Stimulated activated CD8-positive, alpha-beta memory T cell treated with anti-CD3 and anti-CD28 coated beads, Interleukin-4, amount 100 ng/mL, for 4 hours (primary cell): ENCODE measurements at regions not wholly inside any gene's neighbourhood (a gene's known extent, or its start where the extent isn't known, plus 50 kb on each side); places are given as distances from the start of the nearest gene placed in this dataset.

Experiments used
- DNase-seq, 2 donors: peaks; one replicate each; pipeline ENCODE4 v3.0.0-alpha.2; 2020; ENCODE audit warnings: low read depth in 2 of 2, low spot score in 1 of 2

DNA sequence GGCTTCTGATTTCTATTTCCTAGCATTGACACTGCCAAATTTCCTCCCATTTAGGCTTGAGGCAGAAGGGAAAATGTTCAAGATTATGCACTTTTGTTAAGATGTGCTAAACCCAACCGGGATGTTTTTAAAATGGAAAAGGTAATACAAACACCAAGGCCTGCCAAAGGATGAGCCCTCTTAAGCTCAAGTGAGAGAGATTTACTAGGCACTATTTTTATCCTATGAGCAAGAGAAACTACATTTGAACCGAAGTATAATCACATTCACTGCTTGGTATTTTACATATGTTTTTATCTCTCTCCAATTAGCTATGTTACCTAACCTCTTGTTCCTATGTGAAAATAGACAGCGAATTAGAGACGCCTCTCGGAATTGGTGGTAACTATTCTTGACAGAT is 295.8 kb downstream of the GABRB3 start:
- DNase-seq = no peak

DNA sequence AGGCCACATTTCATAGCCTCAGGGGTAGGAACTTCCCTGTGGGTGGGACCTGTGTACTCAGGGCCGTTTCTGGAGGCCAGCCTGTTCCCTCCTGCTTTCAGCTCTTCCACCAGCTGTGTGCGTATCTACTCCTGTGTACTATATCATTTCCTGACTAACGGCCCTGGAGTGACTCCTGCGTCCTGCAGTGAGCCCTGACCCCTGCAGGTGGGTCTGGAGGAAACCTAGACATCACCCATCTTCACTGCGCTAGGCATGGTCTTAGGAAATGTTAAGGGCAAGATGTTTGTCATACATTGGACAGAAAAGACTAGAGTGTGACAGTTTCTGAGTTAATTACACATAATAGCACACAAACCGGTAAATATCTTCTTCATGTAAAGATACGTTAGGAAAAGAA is 297.3 kb downstream of the GABRB3 start:
- DNase-seq = no peak

- DNase-seq = no peak
Measured at GRCh38 chr15:26472661-26473060, 300.2 kb downstream of the GABRB3 start.

DNA sequence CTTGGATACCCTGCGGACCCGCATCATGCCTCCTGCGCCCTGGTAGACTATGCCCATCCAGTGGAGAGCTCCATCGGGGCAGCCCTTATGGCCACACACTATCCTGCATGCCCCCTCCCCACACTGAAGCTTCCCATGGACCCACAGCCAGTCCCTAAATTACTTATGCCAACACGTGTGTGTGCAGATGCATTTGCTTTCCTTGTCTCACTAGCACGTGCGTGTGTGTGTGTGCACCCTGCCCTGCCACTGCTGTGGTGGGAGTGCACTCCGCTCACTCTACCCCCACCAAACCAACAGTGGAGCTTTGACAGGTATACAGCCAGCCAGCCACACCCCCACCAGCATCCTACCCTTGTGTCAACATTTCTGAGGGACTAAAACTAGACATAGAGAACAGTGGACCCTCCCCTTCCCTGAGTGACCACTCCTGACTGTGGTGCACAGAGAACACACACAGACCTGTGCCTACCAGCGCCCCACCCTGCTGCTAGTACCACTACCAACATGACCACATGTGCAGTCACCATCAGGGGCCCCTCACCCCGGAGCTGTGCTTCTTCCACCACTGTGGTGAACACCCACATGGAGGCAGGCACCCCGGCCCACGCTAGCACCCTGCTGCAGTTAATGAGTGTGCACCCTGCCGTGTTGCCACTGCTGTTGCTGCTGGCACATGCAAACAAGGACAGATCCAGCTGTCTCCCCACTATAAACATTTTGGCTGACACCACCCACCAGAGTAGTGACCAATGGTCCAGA is 310.8 kb downstream of the GABRB3 start:
- no peak for DNase-seq

DNA sequence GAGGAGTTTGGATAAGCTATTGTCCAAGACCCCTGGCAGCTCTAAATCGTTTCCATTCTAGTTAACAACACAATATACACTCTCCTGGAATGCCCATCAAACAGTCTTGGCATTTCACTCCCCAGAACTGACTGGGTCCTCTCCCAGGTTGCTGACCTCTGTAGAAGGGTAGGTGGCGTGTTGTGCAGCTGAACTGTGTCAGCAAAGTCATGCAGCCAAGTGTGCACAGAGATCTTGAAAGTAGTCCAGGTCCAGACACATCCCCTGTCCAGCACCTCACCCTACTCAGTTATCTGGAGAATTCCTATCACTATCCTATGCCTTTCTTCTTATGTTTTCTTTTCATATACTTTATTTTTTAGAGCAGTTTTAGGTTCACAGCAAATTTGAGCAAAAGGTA is 312.7 kb downstream of the GABRB3 start:
- DNase-seq = no peak

GRCh38 chr15:26455828-26456227 is 317.0 kb downstream of the GABRB3 start:
- DNase-seq = no peak

DNA sequence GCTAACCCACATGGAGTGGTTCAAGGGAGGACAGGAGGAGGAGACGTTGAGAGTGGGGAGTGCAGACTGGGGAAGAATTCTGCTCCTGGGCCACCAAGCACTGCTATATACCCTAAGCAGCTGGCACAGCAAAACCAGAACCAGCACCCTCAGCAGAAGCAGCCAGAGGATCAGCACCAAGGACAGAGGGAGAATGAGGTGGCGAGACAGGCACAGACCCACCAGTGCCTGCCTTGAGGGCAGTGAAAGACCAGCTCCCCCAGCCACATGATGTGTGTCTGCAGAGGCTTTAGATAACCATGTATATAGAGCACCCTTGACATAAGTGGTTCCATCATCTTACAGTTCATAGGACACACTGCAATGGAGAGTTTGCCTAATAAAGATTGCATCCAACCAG is 319.0 kb downstream of the GABRB3 start:
- DNase-seq = no peak

DNA sequence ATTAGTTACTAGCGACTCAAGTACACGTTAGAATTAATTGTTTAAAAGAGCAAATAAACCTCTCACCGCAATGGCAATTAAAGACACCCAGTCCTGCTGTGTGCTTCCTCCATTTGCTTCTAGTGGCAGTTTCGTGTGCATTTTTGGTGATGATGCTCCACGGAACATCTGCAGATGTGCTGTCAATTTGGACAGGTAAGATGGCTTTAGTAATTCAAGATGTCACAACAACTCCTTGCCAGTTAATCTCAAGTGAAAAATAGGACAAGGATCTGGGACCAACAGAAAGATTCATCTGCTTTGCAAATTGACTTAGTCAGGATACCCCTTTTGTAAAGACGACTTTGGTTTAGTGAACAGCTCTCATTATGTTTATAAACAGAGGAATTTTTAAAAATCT is 320.9 kb downstream of the GABRB3 start:
- DNase-seq = no peak

GRCh38 chr15:26449291-26449690 is 323.6 kb downstream of the GABRB3 start:
- DNase-seq = no peak

DNA sequence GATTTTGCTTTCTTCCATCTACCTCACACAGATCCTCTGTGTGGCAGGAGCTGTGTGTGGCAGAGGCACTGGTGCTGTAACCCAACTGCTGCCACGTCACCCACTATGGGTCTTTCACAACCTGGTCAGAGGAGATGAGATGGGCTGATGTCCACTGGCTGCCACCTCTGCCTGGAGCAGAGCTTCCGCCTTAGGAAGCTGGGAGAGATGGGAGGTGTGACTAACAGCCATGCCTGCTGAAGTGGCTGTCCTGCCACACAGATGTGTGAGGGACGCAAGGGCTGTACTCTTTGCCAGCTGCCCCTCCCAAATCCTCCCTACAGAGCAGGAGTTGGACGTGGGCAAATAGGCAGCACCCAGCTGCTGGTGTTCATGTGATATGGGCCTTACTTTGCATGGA is 329.5 kb downstream of the GABRB3 start:
- no peak for DNase-seq

DNA sequence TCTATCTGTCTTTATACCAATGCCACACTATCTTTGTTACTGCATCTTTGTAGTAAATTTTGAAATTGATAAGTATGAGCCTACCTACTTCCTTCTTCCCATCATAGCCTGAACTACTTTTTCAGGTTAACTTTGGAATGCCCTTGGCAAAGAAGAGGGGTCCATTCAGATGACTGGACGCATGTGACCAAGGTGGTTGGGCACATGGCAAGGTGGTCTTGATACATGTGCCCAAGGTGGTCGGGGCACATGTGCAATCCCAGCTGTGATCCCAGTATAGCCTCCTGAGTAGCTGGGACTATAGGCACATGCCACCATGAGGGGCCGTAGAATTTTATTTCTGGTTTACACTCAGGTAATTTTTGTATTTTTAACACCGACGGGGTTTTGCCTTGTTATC is 330.2 kb downstream of the GABRB3 start:
- no peak for DNase-seq

- no peak for DNase-seq
Measured at GRCh38 chr15:26439681-26440080, 333.2 kb downstream of the GABRB3 start.

GRCh38 chr15:26438718-26439117 is 334.1 kb downstream of the GABRB3 start:
- DNase-seq = no peak

GRCh38 chr15:26438316-26438715 is 334.6 kb downstream of the GABRB3 start:
- no peak for DNase-seq

DNA sequence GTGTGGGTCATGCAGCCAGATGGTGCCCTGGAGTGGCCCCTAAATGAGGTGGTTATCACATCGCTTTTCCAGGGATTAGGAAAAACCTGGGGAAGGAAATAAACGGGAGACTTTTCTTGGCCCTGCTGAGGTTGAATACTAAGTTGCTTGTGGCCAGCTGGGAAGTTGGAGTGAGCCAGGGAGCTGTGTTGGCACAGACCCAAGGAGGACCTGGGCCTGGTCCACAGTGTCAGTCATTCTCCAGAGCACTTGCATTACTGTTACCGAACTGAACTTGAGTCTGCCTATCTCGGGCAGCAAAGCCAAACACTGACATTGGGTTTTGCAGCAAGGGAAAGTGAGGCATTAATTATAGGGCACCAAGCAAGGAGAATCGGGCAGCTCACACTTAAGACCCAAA is 339.0 kb downstream of the GABRB3 start:
- DNase-seq = no peak

GRCh38 chr15:26433060-26433459 is 339.8 kb downstream of the GABRB3 start:
- DNase-seq = no peak

GRCh38 chr15:26421065-26421464 is 351.8 kb downstream of the GABRB3 start:
- DNase-seq = no peak

DNA sequence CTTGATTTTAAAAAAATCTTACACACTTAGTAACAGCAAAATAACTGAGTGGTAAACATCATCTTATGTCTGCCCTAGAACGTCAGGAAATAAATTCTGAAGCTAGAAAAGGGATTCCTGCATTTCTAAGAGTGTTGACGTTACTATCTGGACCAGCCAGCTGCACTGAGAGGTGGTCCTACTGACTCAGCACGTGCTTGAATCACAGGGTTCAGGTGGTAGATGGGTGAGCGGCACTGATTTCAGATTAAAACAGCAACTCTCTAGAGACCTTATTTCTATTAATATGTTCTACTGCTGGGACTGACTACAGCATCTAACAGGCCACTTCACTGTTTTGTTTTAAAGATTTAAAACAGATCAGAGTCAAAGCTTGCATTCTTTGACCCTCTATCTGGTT is 377.2 kb downstream of the GABRB3 start:
- no peak for DNase-seq

DNA sequence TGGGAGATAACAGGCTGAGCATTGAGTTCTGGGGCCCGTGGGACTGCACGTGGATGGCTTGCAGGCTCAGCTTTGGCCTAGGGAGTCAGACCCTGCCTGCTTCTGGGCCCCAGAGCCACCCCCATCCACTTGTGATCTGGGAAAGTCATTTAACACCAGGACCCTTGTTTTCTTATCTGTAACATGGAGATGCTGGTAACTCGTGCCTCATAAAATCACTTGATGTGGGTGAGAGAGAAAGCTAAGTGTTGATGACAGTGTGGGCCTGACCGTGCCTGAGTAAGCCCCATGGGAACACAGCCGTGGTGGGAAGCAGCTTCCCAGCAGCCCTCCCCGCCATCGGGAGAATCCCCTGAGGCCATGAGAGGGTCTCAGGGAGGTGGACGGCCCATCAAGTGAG is 378.1 kb downstream of the GABRB3 start:
- DNase-seq = no peak

- no peak for DNase-seq
Measured at GRCh38 chr15:26392956-26393355, 379.9 kb downstream of the GABRB3 start.

GRCh38 chr15:26391567-26392194 is 381.2 kb downstream of the GABRB3 start:
- no peak for DNase-seq

- no peak for DNase-seq
Measured at GRCh38 chr15:26382444-26383072, 390.3 kb downstream of the GABRB3 start.

GRCh38 chr15:26378304-26378703 is 394.6 kb downstream of the GABRB3 start:
- DNase-seq = no peak
